HCEC 1CT (cell line): ENCODE measurements at regions not wholly inside any gene's neighbourhood (a gene's known extent, or its start where the extent isn't known, plus 50 kb on each side); places are given as distances from the start of the nearest gene placed in this dataset.

Experiments
- DNase-seq: peaks from one replicate; pipeline ENCODE4 v3.0.0-alpha.2; 2017

- DNase-seq, result no peak
These were observed 591.9 kb downstream of the QKI start for GRCh38 chr6:164006459-164006858.

GRCh38 chr6:164005004-164005711, 590.6 kb downstream of the QKI start:
- no peak for DNase-seq

- no peak for DNase-seq
These were observed 585.8 kb downstream of the QKI start for GRCh38 chr6:164000276-164000675.

GRCh38 chr6:163999475-164000125, 585.1 kb downstream of the QKI start:
- DNase-seq, result no peak

- no peak for DNase-seq
These were observed 584.0 kb downstream of the QKI start for GRCh38 chr6:163998496-163998895.

GRCh38 chr6:163996491-163996890, 582.0 kb downstream of the QKI start:
- DNase-seq, result no peak

GRCh38 chr6:163994566-163994965, 580.0 kb downstream of the QKI start:
- no peak for DNase-seq

- no peak for DNase-seq
These were observed 578.2 kb downstream of the QKI start for GRCh38 chr6:163992701-163993100.

GRCh38 chr6:163992056-163992455, 577.5 kb downstream of the QKI start:
- DNase-seq, result no peak

- no peak for DNase-seq
These were observed 576.8 kb downstream of the QKI start for GRCh38 chr6:163991321-163991720.

GRCh38 chr6:163986313-163986712, 571.8 kb downstream of the QKI start:
- DNase-seq, result no peak

GRCh38 chr6:163985710-163986109, 571.2 kb downstream of the QKI start:
- no peak for DNase-seq

- DNase-seq, result no peak
These were observed 570.5 kb downstream of the QKI start for GRCh38 chr6:163985040-163985439.

- DNase-seq, result no peak
These were observed 569.8 kb downstream of the QKI start for GRCh38 chr6:163984124-163984936.

- DNase-seq, result no peak
These were observed 569.2 kb downstream of the QKI start for GRCh38 chr6:163983679-163984078.

GRCh38 chr6:163974322-163974721, 559.8 kb downstream of the QKI start:
- no peak for DNase-seq

GRCh38 chr6:163971841-163972838, 557.6 kb downstream of the QKI start:
- DNase-seq, result no peak

GRCh38 chr6:163970846-163971564, 556.5 kb downstream of the QKI start:
- DNase-seq, result no peak

GRCh38 chr6:163965426-163966348, 551.2 kb downstream of the QKI start:
- DNase-seq, result no peak

- DNase-seq, result no peak
These were observed 550.3 kb downstream of the QKI start for GRCh38 chr6:163964789-163965188.
